ENCODE measurements at regions not wholly inside any gene's neighbourhood (a gene's known extent, or its start where the extent isn't known, plus 50 kb on each side); places are given as distances from the start of the nearest gene placed in this dataset.

DNA sequence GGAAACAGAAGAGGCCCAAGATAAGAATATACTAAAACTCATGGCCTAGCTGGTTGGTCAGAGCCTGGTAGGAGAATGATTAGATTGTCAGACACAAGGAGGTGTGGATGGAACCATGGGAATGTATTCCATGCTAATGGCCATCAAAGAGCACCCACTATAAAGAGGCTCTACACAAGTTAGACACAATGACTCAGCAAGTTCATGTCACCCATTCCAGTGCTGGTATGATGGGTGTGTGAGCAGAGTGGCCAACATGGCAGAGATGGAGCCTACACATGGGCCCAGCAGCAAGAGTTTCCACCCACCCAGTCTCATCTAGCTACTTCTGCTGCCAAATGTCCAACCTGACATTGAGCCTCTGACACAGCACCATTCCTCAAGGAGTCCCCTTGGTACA is 97.5 kb upstream of the COG2 start:
- H3K4me1 Mint-ChIP-seq (ENCODE audit: low read depth), result no peaks in the 10 kb centered on the region
- no peak overlapping the region for H3K4me3 Mint-ChIP-seq
- ChIA-PET POLR2A (no interaction called here), CTCF (no interaction called here)
- TF ChIP-seq CTCF (IDR thresholded peaks at IDR 0.05), result no peak
- intact Hi-C loops (cut with micrococcal nuclease), result no loop called here
- DNase-seq (no peak), ATAC-seq (no peak)
- H3K27ac Mint-ChIP-seq, result no peak overlapping the region
- H3K36me3 Mint-ChIP-seq (ENCODE audit: low read depth), result no peaks in the 10 kb centered on the region
- H3K9me3 Mint-ChIP-seq, result no peaks in the 10 kb centered on the region
- H3K27me3 Mint-ChIP-seq, result peaks cover 9% of the 10 kb centered on the region

DNA sequence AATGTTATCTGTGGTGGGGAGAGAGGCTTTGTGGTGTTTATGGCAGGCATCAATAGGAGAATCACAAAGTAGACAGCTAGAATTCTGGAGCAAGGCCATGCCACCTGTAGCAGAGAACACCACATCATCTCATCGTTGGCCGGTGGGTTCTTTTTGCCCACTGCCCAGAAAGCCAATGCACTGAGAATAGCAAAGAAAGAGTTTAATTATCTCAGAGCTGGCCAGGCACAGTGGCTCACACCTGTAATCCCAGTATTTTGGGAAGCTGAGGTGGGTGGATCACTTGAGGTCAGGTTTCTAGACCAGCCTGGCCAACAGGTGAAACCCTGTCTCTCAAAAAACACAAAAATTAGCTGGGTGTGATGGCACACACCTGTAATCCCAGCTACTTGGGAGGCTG is 99.2 kb upstream of the COG2 start:
- POLR2A ChIA-PET, result interaction anchor here (1.2 kb wide), 1 partner anchor 19 kb away, joined by 3 read pairs; no protein-coding TSS in a partner anchor
- H3K27me3 Mint-ChIP-seq, result peaks cover 12% of the 10 kb centered on the region
- CTCF ChIA-PET, result no interaction called here
- DNase-seq (no peak), ATAC-seq (no peak)
- no peak overlapping the region for H3K27ac Mint-ChIP-seq
- intact Hi-C loops (cut with micrococcal nuclease), result no loop called here
- TF ChIP-seq CTCF (IDR thresholded peaks at IDR 0.05), result no peak
- no peaks in the 10 kb centered on the region for H3K36me3 Mint-ChIP-seq (ENCODE audit: low read depth)
- H3K4me1 Mint-ChIP-seq (ENCODE audit: low read depth), result no peaks in the 10 kb centered on the region
- H3K9me3 Mint-ChIP-seq, result no peaks in the 10 kb centered on the region
- no peak overlapping the region for H3K4me3 Mint-ChIP-seq

GRCh38 chr1:230542681-230543080 is 99.6 kb upstream of the COG2 start:
- ATAC-seq (no peak), DNase-seq (no peak)
- TF ChIP-seq CTCF (IDR thresholded peaks at IDR 0.05), result no peak
- H3K9me3 Mint-ChIP-seq, result no peaks in the 10 kb centered on the region
- no peaks in the 10 kb centered on the region for H3K36me3 Mint-ChIP-seq (ENCODE audit: low read depth)
- H3K27me3 Mint-ChIP-seq, result peaks cover 13% of the 10 kb centered on the region
- intact Hi-C loops (cut with micrococcal nuclease), result no loop called here
- ChIA-PET POLR2A (interaction anchor here (1.2 kb wide), 1 partner anchor 20 kb away, joined by 3 read pairs; no protein-coding TSS in a partner anchor), CTCF (no interaction called here)
- no peak overlapping the region for H3K4me3 Mint-ChIP-seq
- no peak overlapping the region for H3K27ac Mint-ChIP-seq
- no peaks in the 10 kb centered on the region for H3K4me1 Mint-ChIP-seq (ENCODE audit: low read depth)

GRCh38 chr1:230542054-230542453 is 100.2 kb upstream of the COG2 start:
- POLR2A ChIA-PET, result no interaction called here
- peak; percentile 56 for DNase-seq
- intact Hi-C loops (cut with micrococcal nuclease), result no loop called here

GRCh38 chr1:230541306-230541705 is 101.0 kb upstream of the COG2 start:
- Mint-ChIP-seq H3K4me3 (no peak overlapping the region), H3K27me3 (peaks cover 8% of the 10 kb centered on the region), H3K4me1 (ENCODE audit: low read depth) (no peaks in the 10 kb centered on the region), H3K36me3 (ENCODE audit: low read depth) (no peaks in the 10 kb centered on the region), H3K27ac (no peak overlapping the region), H3K9me3 (no peaks in the 10 kb centered on the region)
- ChIA-PET CTCF (no interaction called here), POLR2A (no interaction called here)
- intact Hi-C loops (cut with micrococcal nuclease), result no loop called here
- TF ChIP-seq CTCF (IDR thresholded peaks at IDR 0.05), result no peak
- DNase-seq (no peak), ATAC-seq (no peak)

More at GRCh38 chr1:230542054-230542453, 100.2 kb upstream of the COG2 start:
- CTCF ChIA-PET, result no interaction called here
- peak; percentile 83 for ATAC-seq
- Mint-ChIP-seq H3K27me3 (peaks cover 9% of the 10 kb centered on the region), H3K36me3 (ENCODE audit: low read depth) (no peaks in the 10 kb centered on the region), H3K4me1 (ENCODE audit: low read depth) (no peaks in the 10 kb centered on the region), H3K27ac (no peak overlapping the region), H3K4me3 (no peak overlapping the region), H3K9me3 (no peaks in the 10 kb centered on the region)
- TF ChIP-seq CTCF (IDR thresholded peaks at IDR 0.05), result no peak
